Trophoblast cell (in vitro differentiated cells and primary cell): ENCODE measurements at regions not wholly inside any gene's neighbourhood (a gene's known extent, or its start where the extent isn't known, plus 50 kb on each side); places are given as distances from the start of the nearest gene placed in this dataset.

Source experiments
- DNase-seq, 2 donors: peaks; one replicate each; pipeline ENCODE4 v3.0.0-alpha.2; 2016
- H2AFZ ChIP-seq: 2 replicates; pipeline ENCODE4 v1.6.1; 2013; ENCODE audit warnings: low read length, moderate library complexity, mild to moderate bottlenecking; ENCODE audit not compliant: insufficient read depth, poor library complexity
- H2AK5ac ChIP-seq: 2 replicates; pipeline ENCODE4 v1.6.1; 2013; ENCODE audit warnings: mild to moderate bottlenecking, low read length
- H2BK120ac ChIP-seq: 2 replicates; pipeline ENCODE4 v1.6.1; 2013; ENCODE audit warnings: low read length, mild to moderate bottlenecking, moderate library complexity; ENCODE audit not compliant: insufficient read depth, poor library complexity
- H2BK12ac ChIP-seq: 2 replicates; pipeline ENCODE4 v1.6.1; 2013; ENCODE audit warnings: mild to moderate bottlenecking, low read length, moderate library complexity
- H2BK5ac ChIP-seq: 2 replicates; pipeline ENCODE4 v1.6.1; 2013; ENCODE audit warnings: low read length, low read depth, moderate library complexity, mild to moderate bottlenecking; ENCODE audit not compliant: poor library complexity
- H3K14ac ChIP-seq: 2 replicates; pipeline ENCODE4 v1.6.1; 2013; ENCODE audit warnings: mild to moderate bottlenecking, low read length
- H3K18ac ChIP-seq: 2 replicates; pipeline ENCODE4 v1.6.1; 2013; ENCODE audit warnings: mild to moderate bottlenecking, low read length
- H3K23ac ChIP-seq: 2 replicates; pipeline ENCODE4 v1.6.1; 2013; ENCODE audit warnings: low read length
- H3K27ac ChIP-seq: 2 replicates; pipeline ENCODE4 v1.5.1; 2013; ENCODE audit warnings: low read depth, mild to moderate bottlenecking, inconsistent platforms, low read length, moderate library complexity
- H3K27me3 ChIP-seq: 2 replicates; pipeline ENCODE4 v1.6.1; 2013; ENCODE audit warnings: inconsistent platforms, mild to moderate bottlenecking, low read length, moderate library complexity; ENCODE audit not compliant: insufficient read depth
- H3K36me3 ChIP-seq, 2 experiments: 1 replicate in 1 of 2; 2 replicates in 1 of 2; pipeline ENCODE4 v1.6.1; 2013; ENCODE audit warnings: low read length in 2 of 2, mild to moderate bottlenecking in 2 of 2, moderate library complexity in 1 of 2; ENCODE audit not compliant: insufficient read depth in 2 of 2, control insufficient read depth in 1 of 2
- H3K4ac ChIP-seq: 2 replicates; pipeline ENCODE4 v1.6.1; 2013; ENCODE audit warnings: low read depth, mild to moderate bottlenecking, low read length, moderate library complexity
- H3K4me1 ChIP-seq, 2 experiments: 1 replicate in 1 of 2; 2 replicates in 1 of 2; pipeline ENCODE4 v1.6.1; 2013; ENCODE audit warnings: low read length in 2 of 2, mild to moderate bottlenecking in 2 of 2, moderate library complexity in 1 of 2; ENCODE audit not compliant: insufficient read depth in 2 of 2, control insufficient read depth in 1 of 2
- H3K4me2 ChIP-seq: 2 replicates; pipeline ENCODE4 v1.6.1; 2013; ENCODE audit warnings: inconsistent platforms, mild to moderate bottlenecking, low read length, moderate library complexity
- H3K4me3 ChIP-seq: 2 replicates; pipeline ENCODE4 v1.5.1; 2013; ENCODE audit warnings: mild to moderate bottlenecking, low read depth, low read length, inconsistent platforms
- H3K79me1 ChIP-seq: one replicate; pipeline ENCODE4 v1.6.1; 2013; ENCODE audit warnings: low read length
- H3K79me2 ChIP-seq: 2 replicates; pipeline ENCODE4 v1.6.1; 2013; ENCODE audit warnings: low read length, mild to moderate bottlenecking; ENCODE audit not compliant: control insufficient read depth, insufficient read depth, poor library complexity
- H3K9ac ChIP-seq: 2 replicates; pipeline ENCODE4 v1.6.1; 2013; ENCODE audit warnings: mild to moderate bottlenecking, low read length
- H3K9me3 ChIP-seq: 2 replicates; pipeline ENCODE4 v1.6.1; 2013; ENCODE audit warnings: low read depth, mild to moderate bottlenecking, control low read depth, inconsistent platforms, low read length; ENCODE audit not compliant: insufficient read depth
- H4K12ac ChIP-seq: 2 replicates; pipeline ENCODE4 v1.6.1; 2013; ENCODE audit warnings: low read depth, mild to moderate bottlenecking, low read length, moderate library complexity
- H4K8ac ChIP-seq: 2 replicates; pipeline ENCODE4 v1.6.1; 2013; ENCODE audit warnings: low read depth, mild to moderate bottlenecking, low read length, moderate library complexity
- H4K91ac ChIP-seq: one replicate; pipeline ENCODE4 v1.6.1; 2013; ENCODE audit warnings: low read depth, mild to moderate bottlenecking, low read length, moderate library complexity
- WGBS: extraction: QIAGEN DNeasy Blood & Tissue Kit; methylation state at CpG from one replicate; pipeline ENCODE4 v1.1.7; 2013; ENCODE audit warnings: missing lambda C conversion rate; ENCODE audit not compliant: insufficient read length, insufficient coverage; ENCODE audit errors: extremely low coverage; 5-methylcytosine and 5-hydroxymethylcytosine counted together

DNA sequence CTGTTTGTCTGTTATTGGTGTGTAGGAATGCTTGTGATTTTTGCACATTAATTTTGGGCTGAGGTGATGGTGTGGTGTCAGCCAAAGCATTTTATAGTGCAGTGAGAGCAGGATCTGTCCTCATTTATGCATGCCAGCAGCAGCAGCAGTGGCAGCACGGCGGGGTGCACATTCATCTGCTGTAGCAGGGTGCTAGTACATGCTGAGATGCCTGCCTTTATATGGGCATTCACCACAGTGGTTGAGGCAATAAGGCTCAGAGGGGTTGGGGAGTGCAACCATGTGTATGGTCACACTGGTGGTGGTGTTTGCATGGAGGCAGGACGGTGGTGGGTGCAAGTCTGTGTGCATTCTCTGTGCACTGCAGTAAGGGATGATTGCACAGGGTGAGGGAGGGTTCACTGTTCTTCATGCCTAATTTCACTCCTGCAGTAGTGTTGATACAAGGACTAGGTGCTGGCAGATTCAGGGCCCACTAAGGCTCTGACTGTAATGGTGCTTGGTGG is 129.3 kb upstream of the SYNCRIP start:
- H3K18ac ChIP-seq: no peak overlapping the region
- no peak overlapping the region for H2BK5ac ChIP-seq
- H3K23ac ChIP-seq: peak overlapping the region; percentile 17
- no peaks in the 10 kb centered on the region for H3K36me3 ChIP-seq
- no CpG with 5 or more reads among the region's 3 CpGs for WGBS
- no peak overlapping the region for H3K4me2 ChIP-seq
- H2AK5ac ChIP-seq: no peak overlapping the region
- H4K12ac ChIP-seq: no peak overlapping the region
- H2BK120ac ChIP-seq: no peak overlapping the region
- H2AFZ ChIP-seq: no peak overlapping the region
- no peaks in the 10 kb centered on the region for H3K4me1 ChIP-seq
- DNase-seq: no peak
- no peaks in the 10 kb centered on the region for H3K27me3 ChIP-seq
- H3K9ac ChIP-seq: peak overlapping the region; percentile 49
- H3K4ac ChIP-seq: no peak overlapping the region
- H4K91ac ChIP-seq: no peak overlapping the region
- no peak overlapping the region for H2BK12ac ChIP-seq
- H3K14ac ChIP-seq: no peak overlapping the region
- H3K79me1 ChIP-seq: no peaks in the 10 kb centered on the region
- H3K9me3 ChIP-seq: no peaks in the 10 kb centered on the region
- no peaks in the 10 kb centered on the region for H3K79me2 ChIP-seq
- H3K4me3 ChIP-seq: peak overlapping the region; percentile 17
- no peak overlapping the region for H4K8ac ChIP-seq
- no peak overlapping the region for H3K27ac ChIP-seq

DNA sequence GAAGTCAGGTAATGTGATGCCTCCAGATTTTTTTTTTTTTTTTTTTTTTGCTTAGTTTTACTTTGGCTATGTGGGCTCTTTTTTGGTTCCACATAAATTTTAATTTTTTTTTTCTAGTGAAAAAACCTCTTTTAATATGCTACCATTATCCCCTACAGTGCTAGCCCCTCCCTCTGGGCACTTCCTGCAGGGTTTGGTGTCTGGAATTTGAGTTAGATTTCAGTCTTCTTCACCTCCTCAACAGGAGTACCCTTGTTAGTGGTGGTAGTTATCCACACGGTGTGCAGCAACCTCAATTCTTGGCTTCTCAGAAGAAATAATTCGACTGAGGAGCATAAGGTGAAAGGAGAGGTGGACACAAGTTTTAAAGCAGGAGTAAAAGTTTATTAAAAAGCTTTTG is 128.8 kb upstream of the SYNCRIP start:
- no peak overlapping the region for H2BK5ac ChIP-seq
- H3K23ac ChIP-seq: no peak overlapping the region
- no peak overlapping the region for H3K14ac ChIP-seq
- no peak overlapping the region for H3K4me2 ChIP-seq
- no peak overlapping the region for H3K4me3 ChIP-seq
- no peak overlapping the region for H4K12ac ChIP-seq
- no peak overlapping the region for H3K27ac ChIP-seq
- H3K9me3 ChIP-seq: no peaks in the 10 kb centered on the region
- H4K8ac ChIP-seq: no peak overlapping the region
- no peak for DNase-seq
- no peak overlapping the region for H3K18ac ChIP-seq
- no peak overlapping the region for H3K4ac ChIP-seq
- no peak overlapping the region for H4K91ac ChIP-seq
- H3K36me3 ChIP-seq: no peaks in the 10 kb centered on the region
- no peaks in the 10 kb centered on the region for H3K27me3 ChIP-seq
- H2BK120ac ChIP-seq: no peak overlapping the region
- no peaks in the 10 kb centered on the region for H3K79me1 ChIP-seq
- H3K9ac ChIP-seq: no peak overlapping the region
- H2BK12ac ChIP-seq: no peak overlapping the region
- no CpG with 5 or more reads among the region's 2 CpGs for WGBS
- H3K79me2 ChIP-seq: no peaks in the 10 kb centered on the region
- no peak overlapping the region for H2AK5ac ChIP-seq
- no peak overlapping the region for H2AFZ ChIP-seq
- H3K4me1 ChIP-seq: no peaks in the 10 kb centered on the region

DNA sequence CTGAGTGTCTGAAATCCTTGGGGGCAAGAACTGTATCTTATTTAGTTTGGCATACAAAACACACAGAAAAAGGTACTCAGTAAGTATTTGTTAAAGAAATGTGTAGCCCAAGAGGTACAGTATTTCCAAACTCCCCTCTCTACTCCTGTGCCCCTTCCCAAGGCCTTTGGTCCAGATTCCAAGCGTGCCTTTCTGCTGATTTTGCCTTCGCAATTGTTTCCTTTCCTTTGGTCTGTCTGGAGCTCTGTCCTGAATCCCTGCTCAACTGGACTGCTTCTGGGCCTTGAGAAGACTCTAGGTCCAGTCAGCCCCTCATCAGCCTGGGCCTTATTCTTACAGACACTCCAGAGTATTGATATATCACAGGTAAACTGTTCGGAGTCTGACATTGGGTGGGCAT is 122.2 kb upstream of the SYNCRIP start:
- peaks cover 3 to 4% of the 10 kb centered on the region in 2 experiments for H3K4me1 ChIP-seq
- no peaks in the 10 kb centered on the region for H3K36me3 ChIP-seq
- no peaks in the 10 kb centered on the region for H3K27me3 ChIP-seq
- peaks cover 5% of the 10 kb centered on the region for H3K79me1 ChIP-seq
- no peak overlapping the region for H2AFZ ChIP-seq
- no peak overlapping the region for H3K23ac ChIP-seq
- peak overlapping the region; percentile 25 for H4K8ac ChIP-seq
- H3K79me2 ChIP-seq: no peaks in the 10 kb centered on the region
- H2BK12ac ChIP-seq: peak overlapping the region; percentile 16
- H2AK5ac ChIP-seq: no peak overlapping the region
- no peak overlapping the region for H3K14ac ChIP-seq
- H4K91ac ChIP-seq: peak overlapping the region; percentile 65
- no peak overlapping the region for H3K18ac ChIP-seq
- peak overlapping the region; percentile 42 for H2BK5ac ChIP-seq
- DNase-seq: peak; percentile 23 to 62
- no peaks in the 10 kb centered on the region for H3K9me3 ChIP-seq
- peak overlapping the region; percentile 54 for H2BK120ac ChIP-seq
- no peak overlapping the region for H3K4me2 ChIP-seq
- peak overlapping the region; percentile 59 for H3K27ac ChIP-seq
- H3K4me3 ChIP-seq: no peak overlapping the region
- WGBS: no CpG with 5 or more reads among the region's 3 CpGs
- no peak overlapping the region for H3K9ac ChIP-seq
- no peak overlapping the region for H4K12ac ChIP-seq
- no peak overlapping the region for H3K4ac ChIP-seq

DNA sequence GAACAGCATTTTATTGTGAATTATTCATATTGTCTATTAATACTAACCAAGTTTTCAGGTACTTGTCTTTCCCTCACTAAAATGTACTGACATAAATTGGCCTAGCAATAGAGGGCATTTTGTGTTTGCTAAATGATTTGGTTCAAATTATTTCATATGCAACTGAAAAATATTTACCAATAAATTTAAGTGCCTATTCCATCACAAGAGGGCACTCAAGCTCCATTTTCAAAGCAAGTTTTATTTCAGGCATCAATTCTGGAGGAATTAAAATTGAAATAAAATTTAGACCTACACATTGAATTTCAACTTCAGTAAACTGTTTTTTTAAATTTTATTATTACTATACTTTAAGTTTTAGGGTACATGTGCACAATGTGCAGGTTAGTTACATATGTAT is 114.3 kb upstream of the SYNCRIP start:
- H2BK5ac ChIP-seq: no peak overlapping the region
- H3K36me3 ChIP-seq: no peaks in the 10 kb centered on the region
- DNase-seq: peak in 1 of 2 donors; percentile 54
- no peak overlapping the region for H3K9ac ChIP-seq
- H3K23ac ChIP-seq: no peak overlapping the region
- no peak overlapping the region for H4K12ac ChIP-seq
- no peaks in the 10 kb centered on the region for H3K4me1 ChIP-seq
- no peak overlapping the region for H2AFZ ChIP-seq
- H3K14ac ChIP-seq: no peak overlapping the region
- H3K79me2 ChIP-seq: no peaks in the 10 kb centered on the region
- no peak overlapping the region for H3K4me3 ChIP-seq
- H3K27me3 ChIP-seq: no peaks in the 10 kb centered on the region
- H4K8ac ChIP-seq: no peak overlapping the region
- no peaks in the 10 kb centered on the region for H3K9me3 ChIP-seq
- no peak overlapping the region for H3K4ac ChIP-seq
- H2BK12ac ChIP-seq: no peak overlapping the region
- H3K27ac ChIP-seq: no peak overlapping the region
- no peak overlapping the region for H2AK5ac ChIP-seq
- H2BK120ac ChIP-seq: no peak overlapping the region
- H3K18ac ChIP-seq: no peak overlapping the region
- H3K4me2 ChIP-seq: no peak overlapping the region
- H4K91ac ChIP-seq: no peak overlapping the region
- H3K79me1 ChIP-seq: no peaks in the 10 kb centered on the region
